ENCODE measurements at regions not wholly inside any gene's neighbourhood (a gene's known extent, or its start where the extent isn't known, plus 50 kb on each side); places are given as distances from the start of the nearest gene placed in this dataset.

- Histone ChIP-seq H3K4me1 (ENCODE audit: insufficient read depth) (no peaks in the 10 kb centered on the region), H3K27me3 (no peaks in the 10 kb centered on the region), H3K9me3 (no peaks in the 10 kb centered on the region), H3K4me3 (no peak overlapping the region), H3K36me3 (no peaks in the 10 kb centered on the region), H3K27ac (no peak overlapping the region)
- TF ChIP-seq EP300 (IDR thresholded peaks at IDR 0.05), result no peak
- TF ChIP-seq POLR2A (IDR thresholded peaks at IDR 0.05), result no peak
- TF ChIP-seq CTCF (IDR thresholded peaks at IDR 0.05), result no peak
- no peak for DNase-seq
- WGBS, 3 donors, result 33 to 44% (median 37%) methylated on average over 4 of the region's 4 CpGs
- intact Hi-C loops (cut with DNase I), result no loop called here
Measured at GRCh38 chr5:174618589-174618988, 105.8 kb upstream of the MSX2 start.

- H3K27me3 ChIP-seq, result no peaks in the 10 kb centered on the region
- WGBS, 3 donors, result 88 to 96% (median 89%) methylated on average over 4 of the region's 4 CpGs
- no peaks in the 10 kb centered on the region for H3K9me3 ChIP-seq
- intact Hi-C loops (cut with DNase I), result no loop called here
- H3K4me3 ChIP-seq, result no peak overlapping the region
- DNase-seq, result no peak
- TF ChIP-seq POLR2A (IDR thresholded peaks at IDR 0.05) (no peak), EP300 (IDR thresholded peaks at IDR 0.05) (no peak), CTCF (IDR thresholded peaks at IDR 0.05) (no peak)
- H3K27ac ChIP-seq, result no peak overlapping the region
- no peaks in the 10 kb centered on the region for H3K4me1 ChIP-seq (ENCODE audit: insufficient read depth)
- H3K36me3 ChIP-seq, result no peaks in the 10 kb centered on the region
Measured at GRCh38 chr5:174622067-174622466, 102.3 kb upstream of the MSX2 start.

DNA sequence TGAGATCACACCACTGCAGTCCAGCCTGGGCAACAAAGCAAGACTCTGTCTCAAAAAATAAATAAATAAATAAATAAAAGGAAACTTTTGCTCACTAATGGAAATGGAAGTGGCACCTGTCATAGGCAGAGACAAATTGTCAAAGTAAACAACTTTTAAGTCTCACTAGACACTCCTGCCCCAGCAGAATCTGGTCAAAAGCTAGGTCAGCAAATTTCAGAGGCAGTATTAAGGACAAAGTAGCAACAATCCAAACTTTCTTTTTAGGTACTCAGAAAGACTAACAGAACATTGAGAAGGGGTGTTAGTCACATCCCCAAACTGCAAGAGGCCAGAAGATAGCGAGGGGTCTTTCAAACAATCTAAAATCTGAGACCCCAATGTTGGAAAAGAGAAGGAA is 101.4 kb upstream of the MSX2 start:
- H3K4me1 ChIP-seq (ENCODE audit: insufficient read depth), result no peaks in the 10 kb centered on the region
- H3K4me3 ChIP-seq, result no peak overlapping the region
- whole genome bisulfite sequencing, 3 donors, result 71 to 91% (median 90%) methylated on average over 1 of the region's 1 CpG
- no peak for DNase-seq
- TF ChIP-seq CTCF (IDR thresholded peaks at IDR 0.05) (no peak), EP300 (IDR thresholded peaks at IDR 0.05) (no peak), POLR2A (IDR thresholded peaks at IDR 0.05) (no peak)
- H3K9me3 ChIP-seq, result no peaks in the 10 kb centered on the region
- H3K27me3 ChIP-seq, result no peaks in the 10 kb centered on the region
- no peak overlapping the region for H3K27ac ChIP-seq
- intact Hi-C loops (cut with DNase I), result no loop called here
- H3K36me3 ChIP-seq, result no peaks in the 10 kb centered on the region

DNA sequence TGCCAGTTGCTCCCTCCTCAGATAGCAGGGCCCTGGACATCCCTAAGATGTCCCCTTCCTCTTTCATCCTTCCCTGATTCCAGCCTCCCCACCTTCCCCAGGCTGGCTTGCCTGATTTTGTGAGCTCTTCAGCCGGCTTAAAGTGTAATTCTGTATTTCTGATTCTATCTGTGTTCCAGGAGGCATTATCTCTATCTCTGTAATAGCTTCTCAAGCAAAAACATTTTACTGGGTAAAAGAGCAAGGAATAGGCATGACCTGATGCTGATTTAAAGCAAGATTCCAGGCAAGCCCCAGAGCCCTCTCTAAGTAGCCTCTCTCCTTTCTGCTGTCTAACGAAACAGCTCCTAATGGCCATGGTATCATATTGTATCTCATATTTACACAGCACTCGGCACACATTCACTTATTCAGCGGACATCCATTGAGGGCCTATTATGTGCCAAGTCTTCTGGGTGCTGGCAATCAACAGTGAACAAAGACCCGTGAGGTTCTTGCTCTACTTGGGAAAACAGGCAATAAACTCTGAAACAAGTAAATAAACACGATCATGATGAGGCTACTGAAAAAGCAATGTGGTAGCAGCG is 100.9 kb upstream of the MSX2 start:
- H3K4me3 ChIP-seq, result no peak overlapping the region
- DNase-seq, result no peak
- TF ChIP-seq POLR2A (IDR thresholded peaks at IDR 0.05), result no peak
- no peak for TF ChIP-seq EP300 (IDR thresholded peaks at IDR 0.05)
- TF ChIP-seq CTCF (IDR thresholded peaks at IDR 0.05), result no peak
- no peak overlapping the region for H3K27ac ChIP-seq
- no peaks in the 10 kb centered on the region for H3K9me3 ChIP-seq
- intact Hi-C loops (cut with DNase I), result no loop called here
- H3K27me3 ChIP-seq, result no peaks in the 10 kb centered on the region
- H3K4me1 ChIP-seq (ENCODE audit: insufficient read depth), result no peaks in the 10 kb centered on the region
- 57 to 75% (median 66%) methylated on average over 7 of the region's 7 CpGs for WGBS, 3 donors
- H3K36me3 ChIP-seq, result no peaks in the 10 kb centered on the region
